HG03521 (cell line): ENCODE measurements at regions not wholly inside any gene's neighbourhood (a gene's known extent, or its start where the extent isn't known, plus 50 kb on each side); places are given as distances from the start of the nearest gene placed in this dataset.

ENCODE experiments used
- ATAC-seq: cut with Tn5 transposase; IDR thresholded peaks from one replicate; pipeline ENCODE4 v1.9.1; 2021; ENCODE audit warnings: mild to moderate bottlenecking, moderate library complexity; ENCODE audit not compliant: unreplicated experiment

DNA sequence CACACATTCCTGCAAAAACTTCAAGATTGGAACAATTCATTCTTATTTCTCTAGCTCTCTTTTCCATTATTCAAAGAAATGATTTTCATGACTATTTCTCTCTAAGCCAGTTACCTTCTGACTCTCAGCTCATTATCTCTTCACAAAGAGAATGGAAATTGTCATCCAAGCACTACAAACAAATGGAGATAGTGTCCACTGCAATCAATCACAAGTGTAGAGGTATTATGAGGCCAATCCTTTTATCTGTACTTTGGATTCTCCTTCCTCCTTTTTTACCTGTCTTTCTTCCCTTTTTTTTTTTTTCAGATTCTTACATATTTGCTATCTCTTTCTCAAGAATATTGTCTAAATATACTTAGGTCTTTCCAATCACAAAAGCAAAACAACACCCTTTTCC lies 497.7 kb upstream of the MEF2C start:
- ATAC-seq = no peak

DNA sequence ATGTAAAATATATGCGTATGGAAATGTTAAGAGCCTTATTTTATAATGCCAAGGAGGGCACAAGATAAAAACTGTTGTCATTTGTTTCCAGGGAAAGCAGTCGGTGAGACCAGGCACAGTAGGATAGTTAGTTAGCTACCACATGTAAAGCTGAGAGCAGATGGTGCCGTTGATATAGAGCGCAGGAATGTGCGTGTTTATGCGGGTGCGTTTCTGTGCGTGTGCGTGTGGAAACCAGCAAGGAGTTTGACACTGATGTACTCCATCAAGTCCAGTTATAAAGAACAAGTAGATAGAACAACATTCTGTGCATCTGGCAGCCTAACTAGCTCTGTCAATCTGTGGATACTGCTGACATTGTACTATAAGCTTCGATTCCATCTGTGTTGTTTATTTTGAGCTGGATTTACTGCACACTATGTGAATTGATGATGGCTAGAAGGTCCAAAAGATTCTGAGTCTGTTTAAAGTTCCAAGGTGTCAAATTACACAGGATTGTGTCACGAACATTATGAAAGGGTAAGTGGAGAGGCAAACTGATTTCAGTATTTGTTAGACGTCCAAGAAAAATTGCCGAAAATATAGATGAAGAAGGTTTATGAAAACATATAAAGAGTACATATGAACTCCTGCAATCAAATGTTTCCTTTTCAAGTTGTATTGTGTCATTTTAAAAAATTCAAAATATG lies 494.9 kb upstream of the MEF2C start:
- ATAC-seq = no peak

DNA sequence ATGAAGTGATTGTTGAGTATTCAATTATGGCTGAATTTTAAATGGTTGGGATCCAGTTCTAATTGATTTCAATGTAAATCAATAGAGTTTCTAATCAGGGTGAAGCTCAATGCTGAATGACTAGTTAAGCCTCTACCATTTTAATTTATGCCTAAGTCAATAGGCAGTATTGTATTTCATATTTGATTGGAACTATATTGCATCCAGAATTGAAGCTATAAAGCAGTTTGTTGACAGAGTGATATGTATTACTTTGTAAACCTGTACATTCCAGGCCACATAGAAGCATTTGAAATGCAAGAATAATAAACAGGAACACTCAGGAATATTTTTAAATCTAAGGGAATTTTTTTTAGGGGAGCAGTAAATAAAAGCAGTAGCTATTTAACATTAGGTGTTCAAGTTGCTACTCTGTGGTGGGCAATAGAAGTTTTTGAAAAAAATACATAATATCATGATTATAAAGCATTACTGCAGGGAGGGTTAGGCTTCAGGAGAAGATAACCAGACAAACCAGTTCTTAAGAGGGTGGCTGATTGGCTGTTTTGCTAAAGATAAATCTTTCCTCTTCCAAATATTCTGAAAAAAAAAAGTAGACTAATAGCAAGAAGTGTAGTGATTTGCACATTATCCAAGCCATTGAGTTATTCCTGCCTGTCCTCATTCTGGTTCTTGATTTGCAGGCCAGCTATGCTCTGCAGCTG lies 492.0 kb upstream of the MEF2C start:
- no peak for ATAC-seq

DNA sequence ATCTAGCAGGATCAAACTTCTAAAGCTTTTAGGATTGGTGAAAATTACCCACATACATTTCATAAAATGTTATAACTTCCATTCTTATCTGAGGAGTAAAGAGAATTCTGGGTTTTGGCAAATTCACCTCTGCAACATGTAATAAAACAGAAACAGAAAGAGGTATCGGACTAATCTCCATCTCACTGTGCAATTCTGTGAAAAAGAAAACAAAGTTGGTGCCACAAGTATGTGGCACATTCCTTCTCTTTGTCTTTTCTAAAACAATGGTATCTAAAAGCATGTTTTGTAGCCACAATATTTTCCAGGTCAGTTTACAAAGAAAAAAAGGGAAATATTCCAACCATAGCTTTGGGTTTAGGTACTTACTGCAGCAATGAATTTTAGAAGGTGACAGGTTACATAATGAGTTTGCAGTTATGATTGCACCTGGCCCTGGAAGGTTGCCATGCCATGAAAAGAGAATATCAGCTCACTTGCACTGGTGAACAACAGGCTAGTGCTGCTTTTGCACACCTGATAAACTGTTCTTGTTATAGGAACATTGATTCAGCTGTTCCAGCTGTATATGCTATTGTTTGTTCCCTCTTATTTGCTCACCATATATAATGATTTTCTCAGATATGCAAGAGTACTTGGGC lies 491.3 kb upstream of the MEF2C start:
- no peak for ATAC-seq

DNA sequence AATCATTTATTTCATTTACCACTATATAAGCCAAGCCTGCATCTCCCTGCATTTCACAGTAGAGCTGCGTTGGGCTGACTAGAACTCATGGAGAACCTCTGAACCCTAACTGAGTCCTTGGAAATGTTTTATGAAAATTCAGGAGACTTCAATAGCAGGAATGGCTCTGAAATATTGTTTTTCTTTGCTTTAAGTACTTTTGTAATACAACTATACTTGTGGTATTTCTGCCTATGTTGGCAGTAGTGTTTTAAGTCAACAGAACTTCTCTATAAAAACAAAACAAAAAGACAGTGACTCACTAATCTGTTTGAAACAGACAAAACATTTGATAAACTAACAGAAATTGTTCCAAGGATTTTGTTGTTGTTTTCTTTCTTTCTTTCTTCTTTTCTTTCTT lies 489.2 kb upstream of the MEF2C start:
- no peak for ATAC-seq

DNA sequence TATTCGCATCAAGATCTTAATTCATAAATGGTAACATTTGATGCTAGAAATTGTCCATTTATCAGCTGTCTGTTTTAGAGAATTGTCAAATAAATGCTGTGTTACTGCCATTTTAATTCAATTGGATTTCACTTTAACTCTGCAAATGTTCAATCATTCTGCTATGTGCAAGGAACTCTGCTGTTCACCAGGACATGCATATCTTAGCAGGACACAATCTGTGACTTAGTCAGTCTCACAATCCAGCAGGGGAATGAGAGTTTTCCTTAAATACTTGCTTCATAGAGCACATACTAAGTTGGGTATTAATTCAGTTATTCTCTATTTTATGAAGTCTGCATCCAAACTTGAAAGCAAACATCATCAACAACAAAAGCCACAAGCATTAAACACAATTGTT lies 488.7 kb upstream of the MEF2C start:
- ATAC-seq = no peak

DNA sequence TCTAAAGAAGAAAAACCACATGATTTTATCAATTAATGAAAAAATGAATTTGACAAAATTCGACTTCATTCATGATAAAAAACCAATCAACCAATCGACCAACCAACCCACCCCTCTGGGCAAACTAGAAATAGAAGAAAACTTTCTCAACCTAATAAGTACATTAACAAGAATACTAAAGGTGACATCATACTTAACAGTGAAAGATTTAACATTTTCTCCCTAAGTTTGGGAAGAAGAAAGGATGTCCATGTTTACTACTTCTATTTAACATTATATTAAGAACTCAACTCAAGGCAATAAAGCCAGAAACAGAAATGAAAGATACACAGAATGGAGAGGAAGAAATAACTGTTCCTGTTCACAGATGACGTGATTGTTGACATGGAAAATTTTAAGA lies 476.1 kb upstream of the MEF2C start:
- ATAC-seq = no peak

DNA sequence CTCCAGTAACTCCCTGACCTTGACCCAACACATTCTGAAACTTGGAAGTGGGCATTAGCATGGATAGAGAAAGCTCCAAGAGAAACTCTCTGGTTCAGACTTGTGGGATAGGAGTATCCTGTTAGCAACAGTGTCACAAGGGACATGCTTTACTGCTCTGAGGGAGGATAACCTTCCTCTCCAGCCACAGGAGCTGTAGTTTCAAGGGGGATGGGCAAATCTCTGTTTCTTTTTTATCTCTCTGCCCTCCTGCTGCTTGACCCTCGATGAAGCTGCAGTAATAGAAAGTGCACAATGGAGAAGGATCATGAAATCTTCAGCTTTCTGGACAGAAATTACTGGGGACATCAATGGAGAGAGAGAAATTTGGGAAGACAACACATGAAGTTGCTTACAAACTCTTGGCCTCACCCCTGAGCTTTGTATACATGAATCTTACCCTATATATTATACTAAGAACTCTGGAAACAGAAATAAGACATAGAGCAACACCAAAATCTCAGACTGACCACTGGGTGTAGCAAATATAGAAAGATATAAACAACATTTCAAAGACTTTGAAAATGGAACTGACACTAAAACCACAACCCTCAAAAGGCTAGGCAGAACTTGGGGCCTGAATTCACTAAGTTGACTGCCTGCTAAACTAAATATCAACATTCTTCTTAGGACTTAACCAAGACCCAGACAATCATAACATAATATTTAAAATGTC lies 471.0 kb upstream of the MEF2C start:
- peak; percentile 82 for ATAC-seq

DNA sequence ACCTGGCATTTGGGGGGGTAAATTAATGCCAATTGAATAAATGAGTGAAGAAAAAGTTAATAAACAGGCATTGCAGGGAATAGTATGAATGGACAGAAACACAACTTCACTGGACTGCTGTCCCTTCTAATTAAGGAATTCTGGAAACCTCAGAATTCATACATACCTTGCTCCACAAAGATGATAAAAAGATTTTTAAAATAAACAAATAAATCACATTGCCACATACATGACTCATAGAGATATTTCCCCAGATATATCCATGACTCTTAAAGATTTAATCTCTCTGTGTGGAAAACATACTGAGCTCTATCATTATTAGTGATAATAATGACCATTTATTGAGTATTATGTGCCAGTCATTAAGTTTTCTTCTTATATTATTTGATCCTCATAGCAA lies 469.0 kb upstream of the MEF2C start:
- no peak for ATAC-seq

DNA sequence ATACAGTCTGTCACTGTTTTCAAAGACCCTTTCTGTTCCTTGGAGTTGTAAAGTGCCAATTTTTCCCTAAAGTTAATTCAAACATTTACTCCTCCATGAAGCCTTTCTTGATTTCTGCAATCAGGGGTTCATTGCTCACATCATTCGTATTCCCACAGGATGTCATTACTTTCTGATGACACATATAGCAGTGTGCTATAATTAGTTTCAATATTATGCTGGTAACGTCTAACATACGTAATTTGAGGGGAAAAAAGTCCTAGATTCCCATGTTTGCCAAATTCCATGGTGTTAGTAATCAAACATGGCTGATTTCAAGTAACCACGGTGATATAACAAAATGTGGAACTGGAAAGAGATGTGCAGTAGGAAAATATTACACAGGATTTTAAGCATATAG lies 468.2 kb upstream of the MEF2C start:
- ATAC-seq = no peak

DNA sequence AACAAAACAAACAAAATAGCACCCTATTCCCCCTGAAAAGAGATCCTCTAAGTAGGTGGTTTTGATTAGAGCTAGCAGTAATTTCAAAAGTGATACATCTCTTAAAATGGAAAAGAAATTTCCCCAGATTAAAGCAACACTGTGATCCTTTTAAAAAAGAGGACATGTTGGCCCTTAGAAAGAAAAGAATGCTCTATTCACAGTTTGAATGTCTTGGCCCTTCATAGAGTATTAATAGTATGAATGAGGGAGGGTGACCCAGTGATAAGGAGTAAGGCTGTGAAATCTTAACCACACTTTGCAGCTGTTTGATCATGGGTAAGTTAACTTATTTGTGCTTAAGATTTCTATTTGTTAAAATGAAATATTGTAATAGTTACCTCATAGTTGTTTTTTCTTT lies 467.7 kb upstream of the MEF2C start:
- no peak for ATAC-seq

DNA sequence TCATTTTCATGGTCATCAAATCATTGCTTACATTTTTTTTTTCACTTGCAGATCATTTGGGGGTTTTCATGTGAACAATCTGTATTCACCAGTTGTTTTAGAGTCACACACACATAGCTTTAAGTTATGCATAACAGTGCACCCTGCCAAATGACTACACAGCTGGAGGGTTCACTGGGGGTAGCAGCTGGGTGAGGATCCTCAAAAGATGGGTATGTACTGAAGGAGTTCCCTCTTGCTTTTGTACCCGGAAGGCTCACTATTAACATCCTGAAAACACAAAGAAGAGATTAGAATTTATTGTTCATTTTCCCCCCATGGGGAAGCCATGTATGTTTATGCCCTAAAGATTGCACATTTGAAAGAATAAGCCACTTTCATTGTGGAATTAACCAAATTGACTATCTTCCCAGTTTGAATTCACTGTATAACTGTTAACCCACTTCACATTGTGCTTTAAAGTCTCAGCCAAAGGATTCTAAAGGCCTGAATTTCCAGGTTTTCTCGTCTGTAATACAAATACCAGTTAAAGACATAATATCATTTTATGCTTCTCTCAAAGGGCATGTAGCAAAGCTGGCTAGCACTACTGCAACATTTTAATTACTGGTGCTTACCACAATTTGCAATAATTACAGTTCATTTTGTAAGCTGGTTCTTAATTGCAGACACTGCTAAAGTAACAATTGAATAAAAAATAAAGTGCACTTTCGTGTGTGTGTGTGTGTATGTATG lies 466.4 kb upstream of the MEF2C start:
- no peak for ATAC-seq

DNA sequence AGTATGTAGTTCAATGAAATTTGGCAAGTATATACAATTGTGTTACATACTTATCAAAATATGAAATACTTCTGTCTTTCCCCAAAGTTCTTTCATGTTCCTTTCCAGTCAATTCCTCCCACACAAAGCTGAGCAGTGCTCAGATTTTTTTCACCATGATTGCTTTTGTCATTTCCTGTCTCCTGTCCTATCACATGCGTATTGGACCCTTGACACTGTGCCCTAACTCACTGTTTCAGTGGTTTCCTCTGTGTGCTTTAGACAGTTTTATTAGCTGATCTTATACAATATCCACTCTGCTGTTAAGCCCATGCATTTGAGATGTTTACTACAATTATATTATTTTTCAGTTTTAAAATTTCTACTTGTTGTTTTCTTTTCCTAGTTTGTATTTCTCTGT lies 463.6 kb upstream of the MEF2C start:
- ATAC-seq = no peak

DNA sequence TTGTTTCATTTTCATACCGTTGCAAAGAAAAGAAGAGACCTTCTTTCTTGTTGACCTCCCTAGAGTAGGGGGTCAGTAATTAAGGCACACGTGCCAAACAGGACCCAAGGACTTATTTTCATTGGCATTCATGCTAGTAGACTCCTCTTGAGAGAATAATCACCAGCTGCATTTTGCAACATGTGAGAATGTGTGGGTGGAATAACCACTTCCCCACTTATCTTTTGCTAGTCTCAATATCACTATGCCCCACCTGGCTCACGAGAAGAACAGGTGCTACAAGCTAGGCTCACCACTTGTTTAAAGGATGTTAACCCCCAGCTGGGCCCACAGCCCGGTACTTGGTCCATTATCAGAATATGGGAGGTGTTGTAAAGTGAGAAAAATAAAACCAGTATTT lies 460.7 kb upstream of the MEF2C start:
- peak; percentile 93 for ATAC-seq

DNA sequence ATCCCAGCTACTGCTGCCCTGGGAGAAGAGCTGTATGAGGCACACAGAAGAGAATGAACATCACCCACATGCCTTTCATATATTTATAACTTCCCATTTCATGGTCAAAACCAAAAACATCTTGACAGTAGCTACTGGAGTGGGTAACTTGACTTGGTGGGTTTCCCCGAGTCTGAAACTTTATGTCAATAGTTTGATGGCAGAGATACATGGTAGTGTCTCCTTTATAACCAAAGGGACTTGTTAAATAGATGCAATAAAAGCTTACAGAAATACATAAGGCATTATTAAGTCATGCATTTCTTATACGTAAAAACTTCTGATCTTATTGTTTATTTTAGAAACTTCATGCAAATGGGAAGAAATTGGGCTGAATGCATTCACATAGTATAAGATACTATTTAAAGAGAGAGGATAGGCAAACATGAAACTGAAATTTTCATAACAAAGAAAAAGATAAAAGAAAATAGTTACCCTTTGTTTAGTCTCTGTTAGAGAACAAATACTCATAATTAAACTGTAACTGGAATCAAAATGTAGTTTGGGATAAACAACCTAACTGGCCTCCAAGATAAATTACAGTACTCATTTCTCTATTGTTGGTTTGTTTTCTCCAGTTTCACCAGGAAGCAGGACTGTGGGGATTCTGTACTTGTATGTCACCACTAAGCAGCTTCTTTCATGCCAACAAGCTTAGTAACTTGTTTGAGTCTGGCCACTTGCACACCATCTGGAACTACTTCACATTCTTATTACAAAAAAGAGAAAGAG lies 459.3 kb upstream of the MEF2C start:
- ATAC-seq = no peak

DNA sequence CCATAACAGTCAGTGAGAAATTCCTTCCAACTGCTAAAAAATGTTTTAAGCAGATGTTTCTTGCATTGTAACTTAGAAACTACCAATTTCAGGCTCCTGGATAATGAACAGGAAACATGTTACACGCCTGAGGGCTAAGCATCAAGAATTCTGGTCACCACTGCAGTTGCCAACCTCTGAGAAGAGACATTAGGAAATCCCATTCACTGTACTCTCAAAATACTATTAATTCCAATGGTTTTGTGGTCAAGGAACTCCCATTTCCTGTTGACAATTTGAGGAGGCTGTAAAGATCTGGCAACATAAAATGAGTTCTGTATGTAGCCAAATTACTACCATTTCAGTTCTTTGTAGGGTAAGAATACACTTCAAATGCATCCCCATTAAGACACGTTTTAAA lies 456.0 kb upstream of the MEF2C start:
- no peak for ATAC-seq

DNA sequence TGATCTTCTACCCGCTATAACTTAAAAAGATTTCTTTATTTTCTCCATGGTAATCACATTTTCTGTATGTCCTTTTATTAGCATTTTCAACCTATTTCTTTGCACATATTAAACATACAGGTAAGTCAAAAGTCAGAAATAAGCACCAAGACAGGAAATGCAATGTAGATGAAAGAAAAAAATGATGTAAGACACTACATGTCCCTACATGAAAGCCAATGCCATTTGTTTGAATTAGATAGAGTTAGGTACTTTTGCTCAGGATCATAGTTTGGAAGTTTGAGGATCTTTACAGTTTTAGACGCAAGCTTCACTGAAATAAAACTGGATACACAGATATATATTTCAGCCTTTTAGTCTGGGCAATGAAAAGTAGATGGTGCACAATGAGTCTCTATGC lies 453.1 kb upstream of the MEF2C start:
- ATAC-seq = no peak

DNA sequence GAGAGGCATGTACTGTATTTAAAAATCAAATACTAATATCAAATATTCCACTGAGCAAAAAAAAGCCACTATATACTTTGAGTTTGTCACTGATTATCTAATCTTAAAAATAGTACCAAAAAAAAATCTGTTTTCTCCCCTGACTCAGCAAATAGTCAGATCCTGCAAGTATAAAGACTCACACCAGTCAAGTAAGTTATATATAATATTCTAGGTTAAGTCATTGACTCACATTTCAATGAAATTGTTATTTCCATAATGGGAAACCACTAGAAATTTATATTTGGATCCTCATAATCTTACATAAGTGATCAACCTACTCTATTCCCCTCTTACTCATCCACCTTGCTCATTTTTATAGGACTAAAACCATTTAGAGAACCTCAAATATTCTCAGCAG lies 447.2 kb upstream of the MEF2C start:
- no peak for ATAC-seq

DNA sequence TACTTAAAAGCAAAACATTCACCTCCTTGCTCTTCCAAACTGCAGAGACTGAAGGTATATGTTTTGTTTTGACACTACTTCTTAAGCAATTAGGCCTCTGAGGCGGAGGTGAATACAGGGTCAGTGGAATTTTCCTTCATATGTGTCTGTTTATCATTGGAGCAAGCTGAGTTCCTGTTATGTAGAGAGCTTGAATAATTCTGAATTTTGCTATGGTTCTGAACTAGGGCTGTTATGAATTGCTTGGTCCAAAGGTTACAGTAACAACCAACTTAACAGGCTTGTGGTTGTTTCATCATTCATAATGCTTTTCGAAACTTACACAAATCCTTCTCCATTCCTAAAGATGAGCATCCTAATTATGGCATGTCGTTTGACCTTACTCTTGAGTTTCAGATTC lies 444.6 kb upstream of the MEF2C start:
- no peak for ATAC-seq

DNA sequence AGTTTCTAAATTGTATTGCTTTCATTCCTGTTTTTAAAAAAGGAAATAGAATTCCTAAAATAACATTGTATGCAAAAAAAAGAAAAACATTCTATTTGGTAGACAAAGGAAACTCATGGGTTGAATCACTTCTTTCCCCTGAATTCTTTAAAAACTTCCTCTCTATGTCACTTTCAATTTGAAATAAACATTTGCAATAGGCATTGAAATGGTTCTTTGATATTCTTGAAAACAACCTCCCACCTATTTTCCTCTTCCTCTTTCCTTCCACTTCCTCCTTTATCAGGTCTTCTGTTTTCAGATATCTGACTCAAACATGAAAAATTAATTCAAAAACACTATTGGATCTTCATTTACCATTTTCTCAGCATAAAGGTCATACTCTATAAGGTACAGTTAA lies 442.0 kb upstream of the MEF2C start:
- no peak for ATAC-seq
